B cell (primary cell): ENCODE measurements at regions not wholly inside any gene's neighbourhood (a gene's known extent, or its start where the extent isn't known, plus 50 kb on each side); places are given as distances from the start of the nearest gene placed in this dataset.

Source experiments
- ATAC-seq: fragments of 200-7000 bp; cut with Tn5 transposase; one replicate; pipeline ENCODE4 v1.10.0; 2021; ENCODE audit warnings: low read depth, mild to moderate bottlenecking, moderate number of reproducible peaks, moderate library complexity
- CTCF ChIA-PET: fragments of 350-600 bp; sonication (Branson Sonifier 250); formaldehyde crosslinking; loops from one replicate; lab custom pipeline; 2021; ENCODE audit warnings: antibody characterized with exemption, inconsistent platforms; lab: Charles Lee
- POLR2A ChIA-PET: fragments of 350-600 bp; sonication (Branson Sonifier 250); formaldehyde crosslinking; loops from one replicate; lab custom pipeline; 2021; ENCODE audit warnings: antibody characterized with exemption; lab: Charles Lee
- DNase-seq: peaks from one replicate; pipeline ENCODE4 v3.0.0; 2013
- H2AFZ ChIP-seq: 2 replicates; pipeline ENCODE4 v1.6.1; 2012; ENCODE audit warnings: mild to moderate bottlenecking, low read depth, low read length; ENCODE audit not compliant: insufficient read depth, poor library complexity, severe bottlenecking
- H3K27ac ChIP-seq, 2 donors: 1 replicate in 1 of 2; 2 replicates in 1 of 2; pipeline ENCODE4 v1.5.1; 2012 to 2013; ENCODE audit warnings: low read length in 2 of 2, mild to moderate bottlenecking in 2 of 2, moderate library complexity in 1 of 2
- H3K27me3 ChIP-seq, 4 experiments: fragments of 200-600 bp in 1 of 4; sonication (generic) in 1 of 4; replicated peaks in 1 of 4; 1 replicate in 2 of 4; 2 replicates in 2 of 4; pipeline versions ENCODE4 v1.6.1 to v1.7.0; 2013 to 2016; ENCODE audit warnings: low read length in 3 of 4, mild to moderate bottlenecking in 2 of 4, mixed read lengths in 1 of 4, moderate library complexity in 1 of 4; ENCODE audit not compliant: insufficient read depth in 4 of 4, control insufficient read depth in 3 of 4; ENCODE audit errors: control extremely low read depth in 1 of 4
- H3K36me3 ChIP-seq, 2 experiments: replicated peaks in 1 of 2; 1 replicate in 1 of 2; 2 replicates in 1 of 2; pipeline versions ENCODE4 v1.6.1 to v1.7.1; 2013; ENCODE audit warnings: low read length in 1 of 2; ENCODE audit not compliant: insufficient read depth in 2 of 2, control insufficient read depth in 1 of 2; ENCODE audit errors: control extremely low read depth in 1 of 2, extremely low read depth in 1 of 2
- H3K4me1 ChIP-seq, 2 donors: fragments of 200-600 bp in 1 of 2; sonication (generic) in 1 of 2; 1 replicate in 1 of 2; 2 replicates in 1 of 2; pipeline versions ENCODE4 v1.5.1 to v1.6.1; 2013 to 2017; ENCODE audit warnings: low read length in 2 of 2; ENCODE audit not compliant: control insufficient read depth in 2 of 2, insufficient read depth in 2 of 2
- H3K4me2 ChIP-seq: replicated peaks from 2 replicates; pipeline ENCODE3; 2012; ENCODE audit warnings: mild to moderate bottlenecking, low read depth, low read length; ENCODE audit not compliant: poor library complexity, severe bottlenecking
- H3K4me3 ChIP-seq, 5 experiments: fragments of 200-600 bp in 1 of 5; sonication (generic) in 1 of 5; 1 replicate in 3 of 5; 2 replicates in 2 of 5; pipeline versions ENCODE4 v1.5.1 to v1.7.0; 2011 to 2016; ENCODE audit warnings: low read length in 4 of 5, mild to moderate bottlenecking in 4 of 5, low read depth in 2 of 5, control low read depth in 1 of 5, moderate library complexity in 1 of 5; ENCODE audit not compliant: insufficient read depth in 1 of 5; ENCODE audit errors: control extremely low read depth in 1 of 5, extremely low read depth in 1 of 5
- H3K79me2 ChIP-seq: fragments of 200-600 bp; sonication (generic); one replicate; pipeline ENCODE4 v1.6.0; 2016; ENCODE audit warnings: low read length; ENCODE audit not compliant: control insufficient read depth, insufficient read depth
- H3K9ac ChIP-seq: fragments of 200-600 bp; sonication (generic); 2 replicates; pipeline ENCODE4 v1.6.1; 2017; ENCODE audit warnings: mild to moderate bottlenecking, low read length, moderate library complexity
- H3K9me3 ChIP-seq, 3 donors: one replicate each; pipeline versions ENCODE4 v1.6.1 to v1.7.1; 2013; ENCODE audit warnings: low read length in 2 of 3; ENCODE audit not compliant: control insufficient read depth in 2 of 3, insufficient read depth in 1 of 3; ENCODE audit errors: control extremely low read depth in 1 of 3
- H4K20me1 ChIP-seq: 2 replicates; pipeline ENCODE4 v1.6.0; 2012; ENCODE audit warnings: mild to moderate bottlenecking, low read length; ENCODE audit not compliant: insufficient read depth, control insufficient read depth, poor library complexity, severe bottlenecking
- H3K27ac Mint-ChIP-seq: one replicate; pipeline ENCODE4 v1.8.0; 2021; ENCODE audit warnings: mixed read lengths
- H3K27me3 Mint-ChIP-seq: one replicate; pipeline ENCODE4 v1.8.0; 2021; ENCODE audit warnings: mixed read lengths
- H3K4me1 Mint-ChIP-seq: one replicate; pipeline ENCODE4 v1.8.0; 2021; ENCODE audit warnings: mixed read lengths
- H3K4me3 Mint-ChIP-seq: one replicate; pipeline ENCODE4 v1.8.0; 2021; ENCODE audit warnings: mixed read lengths
- H3K9me3 Mint-ChIP-seq: one replicate; pipeline ENCODE4 v1.8.0; 2022; ENCODE audit warnings: mixed read lengths; ENCODE audit not compliant: insufficient read depth
- EZH2 ChIP-seq: IDR thresholded peaks from 2 replicates; pipeline ENCODE4 v1.6.1; 2012; ENCODE audit warnings: borderline replicate concordance, low read depth, mild to moderate bottlenecking, moderate library complexity, low read length; ENCODE audit not compliant: insufficient read depth, poor library complexity, severe bottlenecking
- WGBS: methylation state at CpG from one replicate; pipeline ENCODE4 v1.1.5; 2013; ENCODE audit warnings: missing lambda C conversion rate; ENCODE audit not compliant: insufficient coverage; 5-methylcytosine and 5-hydroxymethylcytosine counted together
- intact Hi-C: fragments of 100-400 bp; cut with micrococcal nuclease; formaldehyde crosslinking; loops from one replicate; pipeline ENCODE4 v1.10.0; 2022
- TF ChIP-seq, protein P1 (sequence below): fragments of 200-600 bp; IDR thresholded peaks from one replicate; pipeline ENCODE4 v1.8.0; 2022; ENCODE audit warnings: antibody characterized with exemption, mild to moderate bottlenecking

DNA sequence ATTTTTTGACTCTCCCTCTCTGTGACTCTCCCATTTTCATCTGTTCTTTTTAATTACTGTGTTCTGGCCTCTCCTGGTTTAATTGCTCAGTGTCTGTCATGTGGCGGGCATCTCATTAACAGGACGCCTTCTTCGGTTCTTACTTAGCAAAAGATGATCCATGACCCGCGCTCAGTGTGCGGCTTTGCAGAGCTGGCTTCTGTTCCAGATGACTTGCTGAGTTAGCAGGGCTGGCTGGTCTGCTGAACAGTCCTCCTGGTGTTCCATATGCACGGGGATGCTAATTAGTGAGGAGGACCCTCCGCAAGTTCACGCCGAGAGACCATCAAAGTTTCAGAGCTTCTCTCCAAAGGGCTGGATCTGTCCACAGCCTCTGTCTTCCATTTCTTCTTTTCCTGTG, 258.6 kb upstream of the MKI67 start:
- Mint-ChIP-seq H3K9me3 (no peaks in the 10 kb centered on the region), H3K27ac (no peak overlapping the region), H3K27me3 (peaks cover 7% of the 10 kb centered on the region), H3K4me3 (no peak overlapping the region), H3K4me1 (no peaks in the 10 kb centered on the region)
- H3K36me3 ChIP-seq: no peaks in the 10 kb centered on the region
- no peaks in the 10 kb centered on the region for H3K4me1 ChIP-seq
- no peak overlapping the region for H3K4me2 ChIP-seq
- 93% methylated on average over 10 of the region's 10 CpGs for WGBS
- H3K9ac ChIP-seq: no peak overlapping the region
- TF ChIP-seq, protein P1, sequence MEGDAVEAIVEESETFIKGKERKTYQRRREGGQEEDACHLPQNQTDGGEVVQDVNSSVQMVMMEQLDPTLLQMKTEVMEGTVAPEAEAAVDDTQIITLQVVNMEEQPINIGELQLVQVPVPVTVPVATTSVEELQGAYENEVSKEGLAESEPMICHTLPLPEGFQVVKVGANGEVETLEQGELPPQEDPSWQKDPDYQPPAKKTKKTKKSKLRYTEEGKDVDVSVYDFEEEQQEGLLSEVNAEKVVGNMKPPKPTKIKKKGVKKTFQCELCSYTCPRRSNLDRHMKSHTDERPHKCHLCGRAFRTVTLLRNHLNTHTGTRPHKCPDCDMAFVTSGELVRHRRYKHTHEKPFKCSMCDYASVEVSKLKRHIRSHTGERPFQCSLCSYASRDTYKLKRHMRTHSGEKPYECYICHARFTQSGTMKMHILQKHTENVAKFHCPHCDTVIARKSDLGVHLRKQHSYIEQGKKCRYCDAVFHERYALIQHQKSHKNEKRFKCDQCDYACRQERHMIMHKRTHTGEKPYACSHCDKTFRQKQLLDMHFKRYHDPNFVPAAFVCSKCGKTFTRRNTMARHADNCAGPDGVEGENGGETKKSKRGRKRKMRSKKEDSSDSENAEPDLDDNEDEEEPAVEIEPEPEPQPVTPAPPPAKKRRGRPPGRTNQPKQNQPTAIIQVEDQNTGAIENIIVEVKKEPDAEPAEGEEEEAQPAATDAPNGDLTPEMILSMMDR: no peak
- TF ChIP-seq EZH2: no peak
- no peaks in the 10 kb centered on the region for H3K27me3 ChIP-seq
- no peak overlapping the region for H3K27ac ChIP-seq
- ATAC-seq (no peak), DNase-seq (no peak)
- ChIA-PET POLR2A (no interaction called here), CTCF (no interaction called here)
- H3K4me3 ChIP-seq: no peak overlapping the region
- no peaks in the 10 kb centered on the region for H4K20me1 ChIP-seq
- H2AFZ ChIP-seq: no peak overlapping the region
- peaks cover 0 to 6% (median 0%) of the 10 kb centered on the region in 3 donors for H3K9me3 ChIP-seq
- intact Hi-C loops: no loop called here
- H3K79me2 ChIP-seq: no peaks in the 10 kb centered on the region

DNA sequence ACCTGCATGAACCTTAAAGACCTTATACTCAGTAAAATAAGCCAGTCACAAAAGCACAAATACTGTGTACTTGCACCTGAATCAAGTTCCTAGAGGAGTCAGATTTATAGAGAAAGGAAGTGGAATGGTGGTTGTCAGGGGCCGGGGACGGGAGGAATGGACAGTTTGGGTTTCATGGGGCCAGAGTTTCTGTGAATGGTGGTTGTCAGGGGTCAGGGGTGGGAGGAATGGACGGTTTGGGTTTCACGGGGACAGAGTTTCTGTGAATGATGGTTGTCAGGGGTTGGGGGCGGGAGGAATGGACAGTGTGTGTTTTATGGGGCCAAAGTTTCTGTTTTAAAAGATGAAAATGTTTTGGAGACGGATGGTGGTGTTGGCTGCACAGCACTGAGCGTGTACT, 260.0 kb upstream of the MKI67 start:
- no peak overlapping the region for H3K4me3 Mint-ChIP-seq
- Histone ChIP-seq H3K4me2 (no peak overlapping the region), H3K79me2 (no peaks in the 10 kb centered on the region), H3K9me3 (peaks cover 0 to 6% (median 0%) of the 10 kb centered on the region in 3 donors), H3K9ac (no peak overlapping the region), H3K27me3 (no peaks in the 10 kb centered on the region), H3K4me1 (no peaks in the 10 kb centered on the region), H3K36me3 (no peaks in the 10 kb centered on the region), H3K27ac (no peak overlapping the region), H4K20me1 (no peaks in the 10 kb centered on the region), H3K4me3 (no peak overlapping the region), H2AFZ (no peak overlapping the region)
- ChIA-PET CTCF (no interaction called here), POLR2A (no interaction called here)
- H3K27me3 Mint-ChIP-seq: peaks cover under 1% of the 10 kb centered on the region
- H3K4me1 Mint-ChIP-seq: no peaks in the 10 kb centered on the region
- no peak for ATAC-seq
- intact Hi-C loops: no loop called here
- TF ChIP-seq, protein P1: no peak
- TF ChIP-seq EZH2: no peak
- no peak overlapping the region for H3K27ac Mint-ChIP-seq
- DNase-seq: no peak
- no peaks in the 10 kb centered on the region for H3K9me3 Mint-ChIP-seq
- WGBS: 82% methylated on average over 7 of the region's 7 CpGs
